K562 (cell line): ENCODE measurements at regions not wholly inside any gene's neighbourhood (a gene's known extent, or its start where the extent isn't known, plus 50 kb on each side); places are given as distances from the start of the nearest gene placed in this dataset.

Experiments used
- ATAC-seq: fragments of 200-7000 bp; cut with Tn5 transposase; 3 replicates; pipeline ENCODE4 v1.9.1; 2020; ENCODE audit warnings: moderate library complexity
- BruUV-seq: library from RNA; stranded (reverse); fragments of 400-500 nt; replicated peaks from 2 replicates; lab custom pipeline; 2021; lab: Mats Ljungman, UMichigan
- CTCF ChIA-PET: fragments of 300-600 bp; formaldehyde crosslinking; extraction: SDS; loops from one replicate; lab custom pipeline; 2021; ENCODE audit warnings: low intra/inter-chr PET ratio; lab: Yijun Ruan, JAX
- POLR2A ChIA-PET: fragments of 300-600, 350-650 bp; sonication (Branson Sonifier 250); formaldehyde crosslinking; extraction: SDS; loops from one replicate; lab custom pipeline; 2021; ENCODE audit warnings: antibody characterized with exemption, inconsistent platforms; lab: Yijun Ruan, JAX
- DNase-seq, 4 experiments: peaks; one replicate each; pipeline versions ENCODE4 v3.0.0 to v3.0.0-alpha.2; 2011 to 2018; ENCODE audit warnings: low spot score in 3 of 4, mixed read lengths in 3 of 4; ENCODE audit errors: extremely low read depth in 1 of 4
- FAIRE-seq: peaks from 2 replicates; lab custom pipeline; 2011; peaks lifted over from hg19 to GRCh38; lab: Jason Lieb, UNC
- H2AFZ ChIP-seq: 2 replicates; pipeline ENCODE4 v1.6.0; 2011; ENCODE audit warnings: low read depth, low read length, control low read depth, inconsistent platforms
- H3K27ac ChIP-seq: fragments of 200-600 bp; 3 replicates; pipeline ENCODE4 v1.8.0; 2011; ENCODE audit warnings: low read depth, mild to moderate bottlenecking, control low read depth, inconsistent platforms, low read length, moderate library complexity, mixed read lengths; ENCODE audit errors: extremely low read depth
- H3K27me3 ChIP-seq, 2 experiments: fragments of 300-600 bp in 1 of 2; 2 replicates in 1 of 2; 3 replicates in 1 of 2; pipeline versions ENCODE4 v1.6.0 to v1.8.0; 2011; ENCODE audit warnings: inconsistent platforms in 2 of 2, low read length in 2 of 2, mild to moderate bottlenecking in 1 of 2, mixed read lengths in 1 of 2, moderate library complexity in 1 of 2; ENCODE audit not compliant: control insufficient read depth in 2 of 2, insufficient read depth in 2 of 2
- H3K36me3 ChIP-seq: fragments of 300-600 bp; 3 replicates; pipeline ENCODE4 v1.8.0; 2011; ENCODE audit warnings: mild to moderate bottlenecking, low read length, inconsistent platforms; ENCODE audit not compliant: control insufficient read depth, insufficient read depth
- H3K4me1 ChIP-seq, 2 experiments: fragments of 200-600 bp in 1 of 2; replicated peaks in 1 of 2; 2 replicates in 1 of 2; 3 replicates in 1 of 2; pipeline versions ENCODE4 v1.5.1 to v1.8.0; 2011; ENCODE audit warnings: inconsistent platforms in 2 of 2, low read length in 2 of 2, mild to moderate bottlenecking in 1 of 2, mixed read lengths in 1 of 2, moderate library complexity in 1 of 2; ENCODE audit not compliant: control insufficient read depth in 2 of 2, insufficient read depth in 2 of 2
- H3K4me2 ChIP-seq: 2 replicates; pipeline ENCODE4 v1.6.1; 2011; ENCODE audit warnings: low read length, control low read depth, inconsistent platforms, mixed read lengths; ENCODE audit not compliant: insufficient read depth
- H3K4me3 ChIP-seq: fragments of 200-600 bp; sonication (generic), shearing (Covaris generic); 2 replicates; pipeline ENCODE4 v1.5.1; 2016; ENCODE audit warnings: control low read depth, inconsistent platforms
- H3K79me2 ChIP-seq: fragments of 200-600 bp; 3 replicates; pipeline ENCODE4 v1.8.0; 2011; ENCODE audit warnings: low read length, inconsistent platforms; ENCODE audit not compliant: control insufficient read depth, insufficient read depth
- H3K9ac ChIP-seq, 2 experiments: 2 replicates each; pipeline versions ENCODE4 v1.6.0 to v1.6.1; 2011; ENCODE audit warnings: low read depth in 2 of 2, low read length in 2 of 2, control low read depth in 1 of 2, inconsistent platforms in 1 of 2, mild to moderate bottlenecking in 1 of 2, mixed read lengths in 1 of 2; ENCODE audit not compliant: insufficient read depth in 1 of 2
- H3K9me1 ChIP-seq: one replicate; pipeline ENCODE4 v1.6.0; 2011; ENCODE audit warnings: inconsistent platforms, mild to moderate bottlenecking, low read length, moderate library complexity; ENCODE audit not compliant: control insufficient read depth, insufficient read depth
- H3K9me3 ChIP-seq: replicated peaks from 2 replicates; pipeline ENCODE4 v1.5.1; 2011; ENCODE audit warnings: low read depth, low read length, inconsistent platforms; ENCODE audit not compliant: control insufficient read depth, insufficient read depth
- H4K20me1 ChIP-seq: replicated peaks from 2 replicates; pipeline ENCODE4 v1.6.1; 2011; ENCODE audit warnings: low read length, inconsistent platforms, mixed read lengths; ENCODE audit not compliant: control insufficient read depth, insufficient read depth
- CREBBP ChIP-seq: IDR thresholded peaks from one replicate; pipeline ENCODE4 v1.6.1; 2012; ENCODE audit warnings: low read depth, mild to moderate bottlenecking, control low read depth, inconsistent platforms, low read length
- DDX20 ChIP-seq: fragments of 450-650 bp; IDR thresholded peaks from 2 replicates; pipeline ENCODE4 v1.6.1; 2016; ENCODE audit warnings: missing genetic modification characterization, low read depth, mild to moderate bottlenecking, missing compliant biosample characterization, moderate library complexity
- DMBX1 ChIP-seq: fragments of 250-450 bp; sonication (Bioruptor Pico); IDR thresholded peaks from 2 replicates; pipeline ENCODE4 v1.8.0; 2022; ENCODE audit warnings: inconsistent platforms, mild to moderate bottlenecking, moderate library complexity, borderline replicate concordance
- EHMT2 ChIP-seq: fragments of 450-650 bp; IDR thresholded peaks from 2 replicates; pipeline ENCODE4 v1.6.1; 2018; ENCODE audit warnings: antibody characterized with exemption
- HNRNPK ChIP-seq: fragments of 200-400 bp; formaldehyde crosslinking; IDR thresholded peaks from one replicate; pipeline ENCODE4 v1.6.1; 2018; ENCODE audit warnings: mild to moderate bottlenecking, low read depth, low read length; ENCODE audit not compliant: poor library complexity, severe bottlenecking
- ID3 ChIP-seq, 2 experiments: fragments of 250-450 bp in 1 of 2; fragments of 450-650 bp in 1 of 2; sonication (Bioruptor Pico) in 1 of 2; IDR thresholded peaks; 2 replicates each; pipeline versions ENCODE4 v1.6.1 to v1.8.0; 2016 to 2021; ENCODE audit warnings: mild to moderate bottlenecking in 2 of 2, moderate library complexity in 2 of 2, missing compliant biosample characterization in 1 of 2, missing genetic modification characterization in 1 of 2
- KAT7 ChIP-seq: sonication (generic); formaldehyde crosslinking; IDR thresholded peaks from 2 replicates; pipeline ENCODE4 v1.8.0; 2022; ENCODE audit warnings: missing genetic modification reagents, mild to moderate bottlenecking, borderline replicate concordance
- MYBL2 ChIP-seq, 2 experiments: fragments of 450-650 bp in 1 of 2; sonication (generic) in 1 of 2; formaldehyde crosslinking in 1 of 2; IDR thresholded peaks; 2 replicates each; pipeline versions ENCODE4 v1.6.1 to v1.8.1; 2017 to 2022; ENCODE audit warnings: borderline replicate concordance in 1 of 2, inconsistent platforms in 1 of 2, low read depth in 1 of 2, mild to moderate bottlenecking in 1 of 2, missing genetic modification reagents in 1 of 2, moderate library complexity in 1 of 2
- NFE2 ChIP-seq: IDR thresholded peaks from 2 replicates; pipeline ENCODE4 v1.6.1; 2014; ENCODE audit warnings: antibody characterized with exemption, low read depth
- SRSF7 ChIP-seq: fragments of 200-400 bp; formaldehyde crosslinking; optimal IDR thresholded peaks from 2 replicates; pipeline ENCODE3; 2017; ENCODE audit warnings: mild to moderate bottlenecking, low read depth, low read length
- TAF7 ChIP-seq: fragments of 450-650 bp; IDR thresholded peaks from 2 replicates; pipeline ENCODE4 v1.6.1; 2016; ENCODE audit warnings: missing genetic modification characterization, missing compliant biosample characterization
- ZNF197 ChIP-seq: fragments of 200-800 bp; sonication (Bioruptor generic); IDR thresholded peaks from 2 replicates; pipeline ENCODE4 v1.6.1; 2016; ENCODE audit warnings: low read depth, missing genetic modification characterization, missing compliant biosample characterization
- ZNF324 ChIP-seq: fragments of 250-450 bp; sonication (Bioruptor Pico); IDR thresholded peaks from 2 replicates; pipeline ENCODE4 v1.4.0; 2020; ENCODE audit warnings: mild to moderate bottlenecking
- ZNF444 ChIP-seq: fragments of 250-450 bp; sonication (Bioruptor Pico); IDR thresholded peaks from 2 replicates; pipeline ENCODE4 v1.4.0; 2020; ENCODE audit warnings: mild to moderate bottlenecking, moderate library complexity
- ZNF449 ChIP-seq: fragments of 250-450 bp; sonication (Bioruptor Pico); IDR thresholded peaks from 2 replicates; pipeline ENCODE4 v1.8.0; 2022; ENCODE audit warnings: moderate library complexity, mild to moderate bottlenecking, inconsistent platforms
- WGBS: fragments of 100-300 bp; shearing (Covaris generic); methylation state at CpG from one replicate; pipeline ENCODE4 v1.1.6; 2016; ENCODE audit warnings: low coverage, mixed read lengths; ENCODE audit not compliant: insufficient coverage; ENCODE audit errors: missing lambda C conversion rate; 5-methylcytosine and 5-hydroxymethylcytosine counted together
- in situ Hi-C: fragments of 300-500 bp; cut with MboI; formaldehyde crosslinking; loops from 4 replicates; pipeline ENCODE4 v1.15.0; 2018; ENCODE audit warnings: inconsistent platforms, mixed read lengths
- intact Hi-C: fragments of 100-400 bp; cut with micrococcal nuclease; formaldehyde crosslinking; loops from 2 replicates; pipeline ENCODE4 v1.14.2; 2022
- TF ChIP-seq, protein P1 (sequence below): fragments of 250-450 bp; sonication (Bioruptor Pico); IDR thresholded peaks from 2 replicates; pipeline ENCODE4 v1.4.0; 2020; ENCODE audit warnings: borderline replicate concordance
- TF ChIP-seq, protein P2 (sequence below): fragments of 450-650 bp; formaldehyde crosslinking; IDR thresholded peaks from 2 replicates; pipeline ENCODE4 v1.4.0; 2022; ENCODE audit warnings: missing genetic modification characterization

GRCh38 chr5:96262105-96262504, 170.9 kb downstream of the PCSK1 start:
- in situ Hi-C loops: no loop called here
- ChIA-PET POLR2A (no interaction called here), CTCF (no interaction called here)
- Histone ChIP-seq H3K27me3 (no peaks in the 10 kb centered on the region), H3K4me1 (peaks cover 0 to 3% of the 10 kb centered on the region in 2 experiments; a peak in 1 of 5 replicates), H2AFZ (no peak overlapping the region), H3K9me1 (no peaks in the 10 kb centered on the region), H3K27ac (no peak overlapping the region), H3K9ac (no peak overlapping the region), H3K4me3 (no peak overlapping the region), H3K79me2 (no peaks in the 10 kb centered on the region), H3K9me3 (no peaks in the 10 kb centered on the region), H4K20me1 (no peaks in the 10 kb centered on the region), H3K4me2 (no peak overlapping the region), H3K36me3 (no peaks in the 10 kb centered on the region)
- TF ChIP-seq DDX20 (tag) (no peak), CREBBP (no peak), MYBL2 (IDR thresholded peaks at IDR 0.05; ENCODE audit: low read depth) (no peak), MYBL2 (CRISPR knock-in tag; IDR thresholded peaks at IDR 0.05; ENCODE audit: borderline replicate concordance) (no peak), SRSF7 (no peak), KAT7 (no peak), ZNF324 (CRISPR knock-in tag) (no peak), HNRNPK (no peak), ID3 (CRISPR knock-in tag; IDR thresholded peaks at IDR 0.05) (no peak), ID3 (tag; IDR thresholded peaks at IDR 0.05) (no peak), DMBX1 (CRISPR knock-in tag) (no peak), TAF7 (tag) (no peak), NFE2 (no peak), ZNF449 (CRISPR knock-in tag) (no peak), EHMT2 (no peak), ZNF197 (CRISPR knock-in tag) (no peak), ZNF444 (CRISPR knock-in tag) (no peak)
- TF ChIP-seq, protein P1, sequence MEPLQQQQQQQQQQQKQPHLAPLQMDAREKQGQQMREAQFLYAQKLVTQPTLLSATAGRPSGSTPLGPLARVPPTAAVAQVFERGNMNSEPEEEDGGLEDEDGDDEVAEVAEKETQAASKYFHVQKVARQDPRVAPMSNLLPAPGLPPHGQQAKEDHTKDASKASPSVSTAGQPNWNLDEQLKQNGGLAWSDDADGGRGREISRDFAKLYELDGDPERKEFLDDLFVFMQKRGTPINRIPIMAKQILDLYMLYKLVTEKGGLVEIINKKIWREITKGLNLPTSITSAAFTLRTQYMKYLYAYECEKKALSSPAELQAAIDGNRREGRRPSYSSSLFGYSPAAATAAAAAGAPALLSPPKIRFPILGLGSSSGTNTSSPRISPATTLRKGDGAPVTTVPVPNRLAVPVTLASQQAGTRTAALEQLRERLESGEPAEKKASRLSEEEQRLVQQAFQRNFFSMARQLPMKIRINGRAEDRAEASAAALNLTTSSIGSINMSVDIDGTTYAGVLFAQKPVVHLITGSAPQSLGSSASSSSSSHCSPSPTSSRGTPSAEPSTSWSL (CRISPR knock-in tag): no peak
- TF ChIP-seq, protein P2, sequence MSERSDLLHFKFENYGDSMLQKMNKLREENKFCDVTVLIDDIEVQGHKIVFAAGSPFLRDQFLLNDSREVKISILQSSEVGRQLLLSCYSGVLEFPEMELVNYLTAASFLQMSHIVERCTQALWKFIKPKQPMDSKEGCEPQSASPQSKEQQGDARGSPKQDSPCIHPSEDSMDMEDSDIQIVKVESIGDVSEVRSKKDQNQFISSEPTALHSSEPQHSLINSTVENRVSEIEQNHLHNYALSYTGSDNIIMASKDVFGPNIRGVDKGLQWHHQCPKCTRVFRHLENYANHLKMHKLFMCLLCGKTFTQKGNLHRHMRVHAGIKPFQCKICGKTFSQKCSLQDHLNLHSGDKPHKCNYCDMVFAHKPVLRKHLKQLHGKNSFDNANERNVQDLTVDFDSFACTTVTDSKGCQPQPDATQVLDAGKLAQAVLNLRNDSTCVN (CRISPR knock-in tag): no peak
- DNase-seq (no peak), FAIRE-seq (no peak), ATAC-seq (no peak)
- WGBS: 0% methylated on average over 3 of the region's 3 CpGs
- intact Hi-C loops: no loop called here
- BruUV-seq: no TSS peak
